Osteoblast (primary cell): ENCODE measurements at regions not wholly inside any gene's neighbourhood (a gene's known extent, or its start where the extent isn't known, plus 50 kb on each side); places are given as distances from the start of the nearest gene placed in this dataset.

Source experiments
- DNase-seq: peaks from one replicate; pipeline ENCODE4 v3.0.0; 2011; ENCODE audit warnings: low spot score, mixed read lengths; ENCODE audit not compliant: insufficient read length; ENCODE audit errors: missing footprints
- H2AFZ ChIP-seq: 2 replicates; pipeline ENCODE4 v1.6.0; 2011; ENCODE audit warnings: mild to moderate bottlenecking, low read length
- H3K27ac ChIP-seq: 2 replicates; pipeline ENCODE4 v1.5.1; 2011; ENCODE audit warnings: mild to moderate bottlenecking, low read depth, low read length, moderate library complexity
- H3K27me3 ChIP-seq: 2 replicates; pipeline ENCODE4 v1.6.0; 2012; ENCODE audit warnings: mild to moderate bottlenecking, control low read depth, inconsistent platforms, low read length, moderate library complexity; ENCODE audit not compliant: insufficient read depth
- H3K36me3 ChIP-seq: 2 replicates; pipeline ENCODE4 v1.5.1; 2011; ENCODE audit warnings: mild to moderate bottlenecking, low read length, control low read depth, moderate library complexity; ENCODE audit not compliant: insufficient read depth
- H3K4me1 ChIP-seq: 2 replicates; pipeline ENCODE4 v1.5.1; 2011; ENCODE audit warnings: mild to moderate bottlenecking, low read length, control low read depth, moderate library complexity; ENCODE audit not compliant: insufficient read depth
- H3K4me2 ChIP-seq: 2 replicates; pipeline ENCODE4 v1.6.0; 2011; ENCODE audit warnings: mild to moderate bottlenecking, low read length; ENCODE audit not compliant: insufficient read depth
- H3K4me3 ChIP-seq: fragments of 200-600 bp; sonication (generic); 3 replicates; pipeline ENCODE4 v1.5.1; 2012; ENCODE audit warnings: mild to moderate bottlenecking, low read length, inconsistent platforms; ENCODE audit not compliant: insufficient read depth
- H3K79me2 ChIP-seq: 2 replicates; pipeline ENCODE4 v1.6.0; 2012; ENCODE audit warnings: mild to moderate bottlenecking, low read length, control low read depth, inconsistent platforms; ENCODE audit not compliant: insufficient read depth
- H3K9me3 ChIP-seq: 2 replicates; pipeline ENCODE4 v1.5.1; 2011; ENCODE audit warnings: low read depth, low read length, control low read depth
- H4K20me1 ChIP-seq: 2 replicates; pipeline ENCODE4 v1.6.0; 2012; ENCODE audit warnings: mild to moderate bottlenecking, low read length, control low read depth; ENCODE audit not compliant: insufficient read depth
- TF ChIP-seq, protein P1 (sequence below): IDR thresholded peaks from 2 replicates; pipeline ENCODE4 v1.5.1; 2011; ENCODE audit warnings: mild to moderate bottlenecking, low read depth, low read length, moderate library complexity; ENCODE audit errors: extremely low read depth

- H2AFZ ChIP-seq: no peak overlapping the region
- H3K79me2 ChIP-seq: no peaks in the 10 kb centered on the region
- no peak overlapping the region for H3K27ac ChIP-seq
- H3K36me3 ChIP-seq: no peaks in the 10 kb centered on the region
- H3K4me1 ChIP-seq: peaks cover 7% of the 10 kb centered on the region
- TF ChIP-seq, protein P1, sequence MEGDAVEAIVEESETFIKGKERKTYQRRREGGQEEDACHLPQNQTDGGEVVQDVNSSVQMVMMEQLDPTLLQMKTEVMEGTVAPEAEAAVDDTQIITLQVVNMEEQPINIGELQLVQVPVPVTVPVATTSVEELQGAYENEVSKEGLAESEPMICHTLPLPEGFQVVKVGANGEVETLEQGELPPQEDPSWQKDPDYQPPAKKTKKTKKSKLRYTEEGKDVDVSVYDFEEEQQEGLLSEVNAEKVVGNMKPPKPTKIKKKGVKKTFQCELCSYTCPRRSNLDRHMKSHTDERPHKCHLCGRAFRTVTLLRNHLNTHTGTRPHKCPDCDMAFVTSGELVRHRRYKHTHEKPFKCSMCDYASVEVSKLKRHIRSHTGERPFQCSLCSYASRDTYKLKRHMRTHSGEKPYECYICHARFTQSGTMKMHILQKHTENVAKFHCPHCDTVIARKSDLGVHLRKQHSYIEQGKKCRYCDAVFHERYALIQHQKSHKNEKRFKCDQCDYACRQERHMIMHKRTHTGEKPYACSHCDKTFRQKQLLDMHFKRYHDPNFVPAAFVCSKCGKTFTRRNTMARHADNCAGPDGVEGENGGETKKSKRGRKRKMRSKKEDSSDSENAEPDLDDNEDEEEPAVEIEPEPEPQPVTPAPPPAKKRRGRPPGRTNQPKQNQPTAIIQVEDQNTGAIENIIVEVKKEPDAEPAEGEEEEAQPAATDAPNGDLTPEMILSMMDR: no peak
- no peaks in the 10 kb centered on the region for H3K9me3 ChIP-seq
- no peak for DNase-seq
- no peaks in the 10 kb centered on the region for H3K27me3 ChIP-seq
- no peaks in the 10 kb centered on the region for H4K20me1 ChIP-seq
- no peak overlapping the region for H3K4me2 ChIP-seq
- no peak overlapping the region for H3K4me3 ChIP-seq
Measured at GRCh38 chr4:125749354-125749753, 434.6 kb downstream of the FAT4 start.

DNA sequence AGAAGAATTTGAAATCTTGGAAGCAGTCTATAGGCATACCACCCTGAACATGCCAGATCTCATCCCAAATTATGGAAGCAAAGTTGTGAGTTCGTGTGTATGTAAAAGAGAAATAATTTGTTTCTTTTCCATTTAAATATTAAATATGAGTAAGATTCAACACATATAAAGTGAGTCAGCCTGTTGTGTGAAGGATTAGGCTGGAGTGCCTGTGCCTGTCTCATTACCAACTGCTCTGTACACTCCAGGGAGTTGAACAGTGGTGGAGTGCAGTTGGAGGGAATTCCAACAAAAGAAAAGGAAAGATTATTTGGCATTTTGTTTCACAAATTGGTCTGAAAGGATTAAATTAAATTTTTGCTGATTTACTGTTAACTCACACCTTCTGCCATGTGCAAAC lies 435.6 kb downstream of the FAT4 start:
- H3K79me2 ChIP-seq: no peaks in the 10 kb centered on the region
- no peak overlapping the region for H2AFZ ChIP-seq
- TF ChIP-seq, protein P1: no peak
- H3K36me3 ChIP-seq: no peaks in the 10 kb centered on the region
- DNase-seq: peak; percentile 84
- H4K20me1 ChIP-seq: no peaks in the 10 kb centered on the region
- no peak overlapping the region for H3K4me2 ChIP-seq
- H3K9me3 ChIP-seq: no peaks in the 10 kb centered on the region
- no peak overlapping the region for H3K27ac ChIP-seq
- peaks cover 7% of the 10 kb centered on the region for H3K4me1 ChIP-seq
- H3K4me3 ChIP-seq: no peak overlapping the region
- no peaks in the 10 kb centered on the region for H3K27me3 ChIP-seq

DNA sequence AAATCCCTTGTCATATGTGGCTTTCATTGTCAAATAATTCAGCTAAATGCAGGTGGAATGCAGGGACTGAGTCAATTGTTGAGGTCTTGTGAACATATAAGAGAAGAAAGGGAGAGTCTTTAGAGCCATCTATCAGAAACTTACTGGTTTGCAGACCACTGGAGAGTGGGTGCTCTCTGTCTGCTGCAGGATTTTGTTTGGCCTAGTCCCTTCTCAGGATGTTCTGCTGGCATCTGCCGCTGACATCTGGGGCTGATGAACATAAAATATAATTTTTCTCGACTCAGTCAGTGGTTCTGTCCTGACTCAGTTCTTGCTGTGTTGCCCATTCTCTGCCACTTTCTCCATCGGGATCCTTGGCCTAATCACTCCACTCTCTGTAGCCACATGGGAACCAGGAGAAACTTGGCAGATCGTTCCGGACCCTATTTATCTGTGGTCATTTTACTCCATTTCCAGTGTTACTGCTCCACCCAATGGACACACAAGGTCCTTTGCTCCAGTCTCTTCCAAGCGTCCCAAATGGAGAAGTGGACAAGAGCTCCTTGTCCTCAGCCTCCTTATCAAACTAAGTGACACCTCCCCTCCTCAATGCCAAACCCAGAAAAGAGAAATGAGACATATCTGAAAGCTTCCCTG lies 436.2 kb downstream of the FAT4 start:
- no peak overlapping the region for H3K4me3 ChIP-seq
- no peak overlapping the region for H3K27ac ChIP-seq
- H3K27me3 ChIP-seq: no peaks in the 10 kb centered on the region
- no peaks in the 10 kb centered on the region for H3K36me3 ChIP-seq
- peaks cover 7% of the 10 kb centered on the region for H3K4me1 ChIP-seq
- H3K4me2 ChIP-seq: no peak overlapping the region
- no peaks in the 10 kb centered on the region for H3K79me2 ChIP-seq
- H2AFZ ChIP-seq: peak overlapping the region; percentile 37
- H4K20me1 ChIP-seq: no peaks in the 10 kb centered on the region
- H3K9me3 ChIP-seq: no peaks in the 10 kb centered on the region
- TF ChIP-seq, protein P1: peak; percentile 59
- DNase-seq: peak; percentile 79

- TF ChIP-seq, protein P1: no peak
Measured at GRCh38 chr4:125758438-125758837, 443.7 kb downstream of the FAT4 start.

More at GRCh38 chr4:125758438-125758837, 443.7 kb downstream of the FAT4 start:
- Histone ChIP-seq H3K79me2 (no peaks in the 10 kb centered on the region), H3K36me3 (no peaks in the 10 kb centered on the region), H3K4me1 (no peaks in the 10 kb centered on the region), H2AFZ (no peak overlapping the region), H3K27ac (no peak overlapping the region), H3K4me2 (no peak overlapping the region), H4K20me1 (no peaks in the 10 kb centered on the region), H3K4me3 (no peak overlapping the region), H3K9me3 (no peaks in the 10 kb centered on the region), H3K27me3 (no peaks in the 10 kb centered on the region)
- DNase-seq: no peak
